Spleen (tissue), 7 donors: ENCODE measurements at regions not wholly inside any gene's neighbourhood (a gene's known extent, or its start where the extent isn't known, plus 50 kb on each side); places are given as distances from the start of the nearest gene placed in this dataset.

Source experiments
- POLR2AphosphoS5 ChIP-seq, 3 donors: sonication (generic); formaldehyde crosslinking; IDR thresholded peaks; one replicate each; pipeline ENCODE4 v1.5.1; 2017; ENCODE audit warnings: antibody characterized with exemption in 3 of 3
- TF ChIP-seq, protein P1 (sequence below), 11 experiments: fragments of 200-600 bp in 7 of 11; fragments of 450-650 bp in 4 of 11; sonication (generic) in 4 of 11; IDR thresholded peaks in 8 of 11; conservative IDR thresholded peaks in 3 of 11; 1 replicate in 7 of 11; 2 replicates in 4 of 11; pipeline versions ENCODE4 v1.4.0 to v1.8.0; 2016 to 2021; ENCODE audit warnings: antibody characterized with exemption in 11 of 11, inconsistent platforms in 4 of 11, mild to moderate bottlenecking in 1 of 11
- donor health status: DM: no; HTN: no; CAD: no; lungs with moderate emphysema.
- donor health status: DM: no; HTN: no; CAD: no.
- donor health status: DM: no; HTN: no; CAD: no.

DNA sequence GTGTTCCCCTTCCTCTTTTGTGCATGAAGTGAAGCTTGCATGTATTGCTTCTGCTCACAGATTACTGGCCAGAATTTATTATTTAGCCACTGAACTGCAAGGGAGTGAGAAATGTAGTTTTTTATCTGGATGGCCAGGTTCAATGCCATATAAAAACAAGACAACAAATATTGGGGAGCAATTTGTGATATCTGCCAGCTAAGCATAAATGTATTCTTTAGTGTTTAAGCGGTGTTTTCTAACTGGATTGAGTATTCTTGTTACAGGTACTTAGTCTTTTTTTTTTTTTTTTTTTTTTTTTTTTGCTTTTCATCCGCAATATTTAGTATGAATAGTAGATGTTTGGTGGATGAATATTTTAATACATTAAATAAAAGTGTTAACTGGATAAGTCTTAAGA is 158.2 kb downstream of the TFAP2B start:
- TF ChIP-seq, protein P1, sequence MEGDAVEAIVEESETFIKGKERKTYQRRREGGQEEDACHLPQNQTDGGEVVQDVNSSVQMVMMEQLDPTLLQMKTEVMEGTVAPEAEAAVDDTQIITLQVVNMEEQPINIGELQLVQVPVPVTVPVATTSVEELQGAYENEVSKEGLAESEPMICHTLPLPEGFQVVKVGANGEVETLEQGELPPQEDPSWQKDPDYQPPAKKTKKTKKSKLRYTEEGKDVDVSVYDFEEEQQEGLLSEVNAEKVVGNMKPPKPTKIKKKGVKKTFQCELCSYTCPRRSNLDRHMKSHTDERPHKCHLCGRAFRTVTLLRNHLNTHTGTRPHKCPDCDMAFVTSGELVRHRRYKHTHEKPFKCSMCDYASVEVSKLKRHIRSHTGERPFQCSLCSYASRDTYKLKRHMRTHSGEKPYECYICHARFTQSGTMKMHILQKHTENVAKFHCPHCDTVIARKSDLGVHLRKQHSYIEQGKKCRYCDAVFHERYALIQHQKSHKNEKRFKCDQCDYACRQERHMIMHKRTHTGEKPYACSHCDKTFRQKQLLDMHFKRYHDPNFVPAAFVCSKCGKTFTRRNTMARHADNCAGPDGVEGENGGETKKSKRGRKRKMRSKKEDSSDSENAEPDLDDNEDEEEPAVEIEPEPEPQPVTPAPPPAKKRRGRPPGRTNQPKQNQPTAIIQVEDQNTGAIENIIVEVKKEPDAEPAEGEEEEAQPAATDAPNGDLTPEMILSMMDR (IDR thresholded peaks at IDR 0.05 in 8 of 11, conservative IDR thresholded peaks at IDR 0.05 in 3 of 11), result no peak
- no peak for TF ChIP-seq POLR2AphosphoS5 (IDR thresholded peaks at IDR 0.05)
